Ovary (tissue), 7 donors: ENCODE measurements at regions not wholly inside any gene's neighbourhood (a gene's known extent, or its start where the extent isn't known, plus 50 kb on each side); places are given as distances from the start of the nearest gene placed in this dataset.

Experiments
- DNase-seq, 5 donors: peaks; one replicate each; pipeline ENCODE4 v3.0.0-alpha.2; 2019 to 2020
- H3K27ac ChIP-seq, 2 donors: fragments of 200-600 bp; one replicate each; pipeline versions ENCODE4 v1.5.1 to v1.8.0; 2019 to 2022
- H3K27me3 ChIP-seq: fragments of 200-600 bp; one replicate; pipeline ENCODE4 v1.8.0; 2022
- H3K36me3 ChIP-seq: fragments of 200-600 bp; sonication (generic); one replicate; pipeline ENCODE4 v1.5.1; 2019
- H3K4me1 ChIP-seq: one replicate; pipeline ENCODE4 v1.8.1; 2013; ENCODE audit warnings: mild to moderate bottlenecking, moderate library complexity; ENCODE audit not compliant: insufficient read depth
- H3K4me3 ChIP-seq: fragments of 200-600 bp; sonication (generic); one replicate; pipeline ENCODE4 v1.5.1; 2017
- H3K9me3 ChIP-seq, 2 donors: fragments of 200-600 bp in 1 of 2; sonication (generic) in 1 of 2; one replicate each; pipeline versions ENCODE4 v1.5.1 to v1.8.1; 2013 to 2019; ENCODE audit warnings: mild to moderate bottlenecking in 1 of 2, moderate library complexity in 1 of 2
- EP300 ChIP-seq: sonication (generic); formaldehyde crosslinking; IDR thresholded peaks from one replicate; pipeline ENCODE4 v1.6.1; 2017; ENCODE audit warnings: antibody characterized with exemption
- POLR2A ChIP-seq: fragments of 450-650 bp; IDR thresholded peaks from one replicate; pipeline ENCODE4 v1.6.1; 2017; ENCODE audit warnings: antibody characterized with exemption, mild to moderate bottlenecking, moderate library complexity
- WGBS, 3 donors: extraction: QIAGEN DNeasy Blood & Tissue Kit in 1 of 3; methylation state at CpG; one replicate each; pipeline versions ENCODE4 v1.1.5 to v1.1.7; 2013 to 2017; 5-methylcytosine and 5-hydroxymethylcytosine counted together
- intact Hi-C, 4 donors: fragments of 100-400 bp; cut with DNase I; formaldehyde crosslinking; loops; one replicate each; pipeline versions ENCODE4 v1.11.0 to v1.15.1; 2022 to 2023
- TF ChIP-seq, protein P1 (sequence below), 3 donors: fragments of 450-650 bp in 2 of 3; fragments of 200-600 bp in 1 of 3; IDR thresholded peaks; one replicate each; pipeline versions ENCODE4 v1.5.1 to v1.8.0; 2016 to 2022; ENCODE audit warnings: antibody characterized with exemption in 3 of 3, mild to moderate bottlenecking in 1 of 3
- donor health status: DM: no; HTN: no; CAD: no; lungs with moderate emphysema.
- donor health status: DM: no; HTN: no; CAD: no.
- donor health status: Bipolar disorder and iron deficiency.
- donor health status: DM: no; HTN: no; CAD: no.
- donor health status: DM: yes; HTN: yes; CAD: no.

DNA sequence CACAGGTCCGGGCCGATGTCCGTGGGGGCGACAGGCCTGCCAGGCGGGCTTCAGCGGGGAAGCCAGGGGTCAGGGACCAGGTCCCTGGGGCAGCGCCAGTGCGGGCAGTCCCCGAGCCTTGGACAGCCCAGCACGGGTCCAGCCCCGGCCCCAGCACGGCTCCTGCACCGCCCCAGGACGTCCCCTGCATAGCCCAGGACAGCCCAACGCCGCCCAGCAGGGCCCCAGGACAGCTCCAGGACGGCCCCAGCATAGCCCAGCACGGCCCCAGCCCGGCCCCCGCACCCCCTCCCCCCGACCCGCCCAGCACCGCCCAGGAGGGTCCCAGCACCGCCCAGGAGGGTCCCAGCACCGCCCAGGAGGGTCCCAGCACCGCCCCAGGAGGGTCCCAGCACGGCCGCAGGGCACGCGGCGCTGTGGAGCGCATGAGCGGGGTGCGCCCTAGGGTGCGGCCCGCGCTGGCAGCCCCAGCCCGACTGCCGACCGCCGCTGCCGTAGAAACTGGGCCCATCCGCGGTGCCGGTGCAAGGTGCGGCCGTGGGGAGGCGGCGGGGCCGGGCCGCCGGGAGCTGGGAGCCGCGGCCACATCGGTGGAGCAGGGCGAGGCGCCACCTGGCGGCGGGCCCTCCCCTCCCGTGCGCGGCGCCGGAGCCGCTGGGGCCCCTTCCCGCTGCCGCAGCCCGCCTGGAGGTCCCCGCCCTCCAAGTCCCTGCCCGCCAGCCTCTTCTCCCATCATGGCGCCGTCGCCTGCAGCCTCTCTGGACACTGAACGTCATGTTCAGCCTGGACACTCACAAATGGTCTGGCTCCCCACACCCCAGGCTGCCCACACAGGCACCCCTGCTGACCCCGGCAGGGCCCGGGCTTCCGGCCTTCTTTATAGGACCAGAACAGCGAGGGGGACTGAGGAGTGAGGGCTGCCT, 106.8 kb upstream of the NKX1-1 start:
- Histone ChIP-seq H3K4me3 (no peak overlapping the region), H3K4me1 (no peaks in the 10 kb centered on the region), H3K36me3 (no peaks in the 10 kb centered on the region), H3K9me3 (no peaks in the 10 kb centered on the region), H3K27ac (no peak overlapping the region), H3K27me3 (no peaks in the 10 kb centered on the region)
- intact Hi-C loops = no loop called here
- 4 to 8% (median 7%) methylated on average over 35 to 78 of the region's 78 CpGs for WGBS, 3 donors
- peak in 3 of 5 donors; percentile 11 to 56 (median 24) for DNase-seq
- TF ChIP-seq, protein P1, sequence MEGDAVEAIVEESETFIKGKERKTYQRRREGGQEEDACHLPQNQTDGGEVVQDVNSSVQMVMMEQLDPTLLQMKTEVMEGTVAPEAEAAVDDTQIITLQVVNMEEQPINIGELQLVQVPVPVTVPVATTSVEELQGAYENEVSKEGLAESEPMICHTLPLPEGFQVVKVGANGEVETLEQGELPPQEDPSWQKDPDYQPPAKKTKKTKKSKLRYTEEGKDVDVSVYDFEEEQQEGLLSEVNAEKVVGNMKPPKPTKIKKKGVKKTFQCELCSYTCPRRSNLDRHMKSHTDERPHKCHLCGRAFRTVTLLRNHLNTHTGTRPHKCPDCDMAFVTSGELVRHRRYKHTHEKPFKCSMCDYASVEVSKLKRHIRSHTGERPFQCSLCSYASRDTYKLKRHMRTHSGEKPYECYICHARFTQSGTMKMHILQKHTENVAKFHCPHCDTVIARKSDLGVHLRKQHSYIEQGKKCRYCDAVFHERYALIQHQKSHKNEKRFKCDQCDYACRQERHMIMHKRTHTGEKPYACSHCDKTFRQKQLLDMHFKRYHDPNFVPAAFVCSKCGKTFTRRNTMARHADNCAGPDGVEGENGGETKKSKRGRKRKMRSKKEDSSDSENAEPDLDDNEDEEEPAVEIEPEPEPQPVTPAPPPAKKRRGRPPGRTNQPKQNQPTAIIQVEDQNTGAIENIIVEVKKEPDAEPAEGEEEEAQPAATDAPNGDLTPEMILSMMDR (IDR thresholded peaks at IDR 0.05) = peak in 1 of 3 donors; percentile 32
- TF ChIP-seq POLR2A = no peak

DNA sequence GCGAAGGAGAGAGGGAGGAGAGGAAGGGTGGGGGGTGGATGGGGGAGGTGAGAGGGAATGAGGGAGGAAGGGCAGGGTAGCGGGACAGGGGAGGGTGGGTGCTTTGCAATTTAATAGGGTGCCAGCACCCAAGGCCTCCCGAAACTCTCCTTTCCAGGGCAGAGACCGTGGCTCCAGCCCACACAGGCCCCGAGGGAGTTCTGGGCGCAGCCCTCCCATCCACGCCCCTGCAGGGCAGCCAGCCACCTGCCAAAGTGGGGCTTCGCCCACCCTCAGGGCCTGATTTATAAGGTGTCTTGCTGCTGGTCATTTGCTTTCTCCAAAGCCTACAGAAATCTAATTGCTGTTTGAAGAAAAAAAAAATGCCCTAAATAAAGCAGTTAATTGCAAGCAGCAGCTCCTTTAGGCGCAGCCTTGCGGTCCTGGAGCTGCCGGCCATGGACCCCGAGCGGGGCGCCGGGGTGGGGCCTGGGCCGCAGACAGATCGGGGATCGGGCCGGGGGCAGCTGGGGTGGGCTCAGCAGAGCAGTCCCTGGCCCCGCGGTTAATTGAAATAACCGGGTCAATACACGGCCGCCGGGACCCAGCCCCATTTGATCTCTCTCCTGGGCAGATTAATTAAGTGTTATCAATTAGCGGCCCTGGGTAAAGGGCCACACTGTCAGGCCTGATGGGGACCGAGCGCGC, 106.0 kb upstream of the NKX1-1 start:
- 39 to 58% (median 40%) methylated on average over 29 of the region's 29 CpGs for WGBS, 3 donors

DNA sequence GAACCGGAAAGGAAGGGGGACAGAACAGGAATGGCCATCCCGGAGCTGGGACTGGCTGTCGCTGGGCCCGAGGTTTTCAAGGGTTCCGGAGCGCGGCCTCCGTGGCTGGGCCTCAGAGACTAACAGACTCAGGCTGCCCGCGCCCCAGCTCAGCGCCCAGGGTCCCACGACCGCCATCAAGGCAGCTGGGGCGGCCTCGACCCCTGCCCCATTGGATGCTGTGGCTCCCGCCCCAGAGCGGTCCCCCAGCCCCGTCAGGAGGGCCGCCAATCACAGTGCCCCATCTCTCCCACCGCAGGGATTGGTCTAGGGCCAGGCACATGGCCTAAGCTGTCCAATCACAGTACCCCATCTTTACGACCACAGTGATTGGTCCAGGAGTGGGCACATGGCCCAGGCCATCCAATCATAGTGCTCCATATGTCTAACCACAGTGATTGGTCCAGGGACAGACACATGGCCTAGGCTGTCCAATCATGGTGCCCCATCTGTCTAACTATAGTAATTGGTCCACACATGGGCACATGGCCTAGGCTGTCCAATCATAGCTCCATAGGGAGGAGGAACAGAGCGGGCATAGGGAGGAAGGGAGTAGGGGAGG, 105.3 kb upstream of the NKX1-1 start:
- no peak overlapping the region for H3K27ac ChIP-seq
- 73 to 89% (median 83%) methylated on average over 20 to 22 of the region's 22 CpGs for WGBS, 3 donors
- intact Hi-C loops = no loop called here
- peak in 4 of 5 donors; percentile 31 to 76 (median 66) for DNase-seq
- no peaks in the 10 kb centered on the region for H3K9me3 ChIP-seq
- no peaks in the 10 kb centered on the region for H3K36me3 ChIP-seq
- TF ChIP-seq POLR2A (no peak), EP300 (no peak)
- TF ChIP-seq, protein P1 (IDR thresholded peaks at IDR 0.05) = no peak
- H3K27me3 ChIP-seq = no peaks in the 10 kb centered on the region
- no peaks in the 10 kb centered on the region for H3K4me1 ChIP-seq
- no peak overlapping the region for H3K4me3 ChIP-seq

More for the DNA sequence above, 106.0 kb upstream of the NKX1-1 start:
- intact Hi-C loops = no loop called here
- Histone ChIP-seq H3K27me3 (no peaks in the 10 kb centered on the region), H3K4me3 (no peak overlapping the region), H3K9me3 (no peaks in the 10 kb centered on the region), H3K36me3 (no peaks in the 10 kb centered on the region), H3K27ac (no peak overlapping the region), H3K4me1 (no peaks in the 10 kb centered on the region)
- DNase-seq = peak in 1 of 5 donors; percentile 13
- TF ChIP-seq EP300 = no peak

DNA sequence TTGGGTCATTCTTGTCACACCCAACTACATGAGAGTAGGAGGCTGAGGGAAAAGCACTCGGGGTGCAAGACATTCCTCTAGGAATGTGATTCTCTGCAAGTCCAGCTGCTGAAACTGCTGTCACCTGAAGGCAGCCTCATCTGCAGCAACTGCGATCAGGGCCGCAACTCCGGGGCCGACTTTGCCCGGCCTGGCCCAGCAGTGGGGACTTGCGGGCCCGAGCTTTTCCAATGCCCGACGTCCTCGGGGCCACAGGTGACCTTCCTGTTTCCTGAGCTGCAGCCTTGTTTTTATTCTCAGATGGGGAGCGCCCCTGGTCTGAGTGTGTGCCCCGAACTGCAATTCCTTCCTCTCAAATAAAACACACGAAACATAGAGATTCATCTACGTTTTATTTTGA, 104.7 kb upstream of the NKX1-1 start:
- H3K9me3 ChIP-seq = no peaks in the 10 kb centered on the region
- no peaks in the 10 kb centered on the region for H3K4me1 ChIP-seq
- H3K27me3 ChIP-seq = no peaks in the 10 kb centered on the region
- intact Hi-C loops = no loop called here
- H3K36me3 ChIP-seq = no peaks in the 10 kb centered on the region
- H3K27ac ChIP-seq = no peak overlapping the region
- no peak overlapping the region for H3K4me3 ChIP-seq
- no peak for TF ChIP-seq POLR2A
- TF ChIP-seq, protein P1 (IDR thresholded peaks at IDR 0.05) = no peak
- TF ChIP-seq EP300 = no peak
- WGBS, 3 donors = 88 to 93% (median 90%) methylated on average over 15 of the region's 15 CpGs
- DNase-seq = no peak
